HUES48 (cell line): ENCODE measurements at regions not wholly inside any gene's neighbourhood (a gene's known extent, or its start where the extent isn't known, plus 50 kb on each side); places are given as distances from the start of the nearest gene placed in this dataset.

Experiments
- H3K27ac ChIP-seq: one replicate; pipeline ENCODE4 v1.7.0; 2013; ENCODE audit warnings: low read depth, low read length, inconsistent platforms
- H3K27me3 ChIP-seq: 2 replicates; pipeline ENCODE4 v1.6.1; 2013; ENCODE audit warnings: mild to moderate bottlenecking, low read length; ENCODE audit not compliant: control insufficient read depth, insufficient read depth
- H3K36me3 ChIP-seq: 2 replicates; pipeline ENCODE4 v1.6.1; 2013; ENCODE audit warnings: low read length; ENCODE audit not compliant: control insufficient read depth, insufficient read depth
- H3K4me1 ChIP-seq: 2 replicates; pipeline ENCODE4 v1.6.1; 2013; ENCODE audit warnings: mild to moderate bottlenecking, low read length; ENCODE audit not compliant: control insufficient read depth, insufficient read depth
- H3K4me3 ChIP-seq: 2 replicates; pipeline ENCODE4 v1.5.1; 2013; ENCODE audit warnings: mild to moderate bottlenecking, low read depth, low read length
- H3K9ac ChIP-seq: 2 replicates; pipeline ENCODE4 v1.6.1; 2013; ENCODE audit warnings: mild to moderate bottlenecking, low read depth, low read length, moderate library complexity
- H3K9me3 ChIP-seq: 2 replicates; pipeline ENCODE4 v1.6.1; 2013; ENCODE audit warnings: low read length; ENCODE audit not compliant: control insufficient read depth, insufficient read depth

DNA sequence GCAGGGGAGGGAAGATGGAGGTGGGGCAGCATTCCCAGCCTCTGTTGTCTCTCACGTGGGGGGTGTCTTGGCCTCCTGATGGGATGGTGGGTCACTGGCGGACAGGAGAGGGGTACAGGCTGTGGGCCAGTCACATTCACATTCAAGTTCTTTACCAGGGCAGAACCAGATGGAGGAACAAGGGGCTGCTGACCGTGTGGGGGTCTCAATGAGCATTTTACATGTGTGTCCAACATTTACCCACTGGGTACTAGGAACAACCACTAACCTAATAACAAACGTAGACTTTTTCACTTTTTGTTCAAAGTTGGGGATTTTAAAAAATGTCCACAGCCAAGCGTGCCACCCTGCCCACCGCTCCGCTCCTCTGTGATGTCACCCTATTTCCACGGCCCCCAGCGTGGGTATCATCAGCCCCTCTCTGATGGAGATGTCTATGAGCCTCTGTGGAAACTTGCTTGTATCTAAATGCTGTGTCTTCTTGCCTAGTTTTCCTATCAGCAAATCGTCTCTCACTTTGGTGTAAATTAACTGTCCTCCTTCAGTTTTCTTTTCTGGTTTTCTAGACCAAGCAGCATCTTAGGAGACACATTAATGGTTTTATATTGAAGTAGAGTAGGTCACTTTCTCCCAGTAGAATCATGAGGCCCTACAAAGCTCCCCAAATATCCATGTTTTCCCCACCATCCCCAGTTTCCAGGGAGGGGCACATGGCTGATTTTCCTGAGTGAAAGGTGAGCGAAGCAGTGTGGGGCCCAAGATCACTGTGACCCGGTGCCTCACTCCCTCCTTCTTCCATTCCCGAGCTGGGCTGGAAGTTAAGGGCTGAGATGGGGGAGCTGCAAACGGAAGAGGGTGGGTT lies 936.7 kb downstream of the BRD1 start:
- Histone ChIP-seq H3K27ac (no peak overlapping the region), H3K4me3 (no peak overlapping the region), H3K9me3 (no peaks in the 10 kb centered on the region), H3K27me3 (no peaks in the 10 kb centered on the region), H3K36me3 (no peaks in the 10 kb centered on the region), H3K4me1 (no peaks in the 10 kb centered on the region), H3K9ac (no peak overlapping the region)

DNA sequence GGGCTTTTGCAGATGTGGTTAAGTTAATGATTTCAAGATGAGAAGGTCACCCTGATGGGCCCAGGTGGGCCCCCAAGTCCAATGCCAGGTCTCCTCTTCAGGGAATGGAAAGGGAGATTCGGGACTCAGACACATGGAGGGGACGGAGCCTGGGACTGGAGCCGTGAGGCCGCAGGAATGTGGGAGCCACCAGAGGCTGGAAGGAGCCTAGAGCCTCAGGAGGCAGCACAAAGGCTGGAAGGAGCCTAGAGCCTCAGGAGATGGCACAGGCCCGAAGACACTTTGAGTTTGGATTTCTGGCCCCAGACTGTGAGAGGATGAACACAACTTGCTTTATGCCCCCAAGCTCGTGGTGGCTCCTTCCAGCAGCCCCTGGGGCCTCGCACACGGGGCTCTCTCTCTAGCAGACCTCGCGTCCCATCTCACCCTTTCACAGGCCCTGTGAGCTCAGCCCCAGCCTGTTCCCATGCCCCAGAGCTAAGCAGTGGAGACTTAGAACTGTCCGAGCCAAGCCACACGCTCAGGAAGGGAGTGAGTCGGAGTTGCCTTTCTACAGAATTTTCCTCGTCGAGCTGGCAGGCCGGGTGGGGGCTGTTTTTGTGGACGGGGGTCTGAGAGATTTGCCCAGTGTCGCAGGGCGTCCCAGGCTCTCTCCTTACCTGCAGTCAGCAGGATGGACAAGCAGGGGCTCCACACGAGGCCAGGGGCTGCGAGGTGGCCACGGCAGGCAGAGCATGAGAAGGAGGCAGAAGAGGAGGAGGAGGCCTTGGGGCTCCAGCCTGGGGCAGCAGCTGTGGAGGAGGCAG lies 937.6 kb downstream of the BRD1 start:
- Histone ChIP-seq H3K27ac (no peak overlapping the region), H3K4me3 (no peak overlapping the region), H3K36me3 (no peaks in the 10 kb centered on the region), H3K9ac (no peak overlapping the region), H3K4me1 (no peaks in the 10 kb centered on the region), H3K9me3 (no peaks in the 10 kb centered on the region), H3K27me3 (no peaks in the 10 kb centered on the region)

DNA sequence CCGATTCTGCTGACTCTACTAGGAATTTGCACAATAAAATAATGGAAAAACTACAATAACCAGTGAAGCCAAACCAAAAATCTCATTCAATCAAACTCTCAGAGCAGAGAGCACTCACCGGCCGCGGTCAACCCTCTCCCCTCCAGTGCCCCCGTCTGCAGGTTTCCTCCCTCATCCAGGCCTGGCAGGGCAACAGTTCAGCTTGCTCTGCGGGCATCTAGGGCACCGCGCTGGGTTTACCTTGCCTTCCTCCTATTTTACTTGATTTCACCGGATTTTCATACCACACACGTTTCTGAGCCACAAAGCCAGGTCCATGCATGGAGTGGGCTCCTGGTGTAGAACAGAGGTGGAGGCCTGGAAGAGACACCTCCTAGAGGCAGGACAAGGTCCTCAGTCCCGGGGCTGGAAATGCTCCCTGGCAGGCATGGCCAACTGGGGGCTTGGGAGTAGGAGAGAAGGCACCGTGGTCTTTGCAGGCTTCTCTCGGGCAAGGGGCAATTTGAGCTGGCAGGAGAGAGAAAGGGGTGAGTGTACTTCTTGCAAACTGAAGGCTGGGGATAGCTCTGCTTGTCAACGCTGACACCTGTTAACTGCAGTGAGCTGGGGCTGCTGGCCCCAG lies 938.4 kb downstream of the BRD1 start:
- Histone ChIP-seq H3K36me3 (no peaks in the 10 kb centered on the region), H3K4me1 (no peaks in the 10 kb centered on the region), H3K9ac (no peak overlapping the region), H3K4me3 (no peak overlapping the region), H3K27me3 (no peaks in the 10 kb centered on the region), H3K9me3 (no peaks in the 10 kb centered on the region), H3K27ac (no peak overlapping the region)

DNA sequence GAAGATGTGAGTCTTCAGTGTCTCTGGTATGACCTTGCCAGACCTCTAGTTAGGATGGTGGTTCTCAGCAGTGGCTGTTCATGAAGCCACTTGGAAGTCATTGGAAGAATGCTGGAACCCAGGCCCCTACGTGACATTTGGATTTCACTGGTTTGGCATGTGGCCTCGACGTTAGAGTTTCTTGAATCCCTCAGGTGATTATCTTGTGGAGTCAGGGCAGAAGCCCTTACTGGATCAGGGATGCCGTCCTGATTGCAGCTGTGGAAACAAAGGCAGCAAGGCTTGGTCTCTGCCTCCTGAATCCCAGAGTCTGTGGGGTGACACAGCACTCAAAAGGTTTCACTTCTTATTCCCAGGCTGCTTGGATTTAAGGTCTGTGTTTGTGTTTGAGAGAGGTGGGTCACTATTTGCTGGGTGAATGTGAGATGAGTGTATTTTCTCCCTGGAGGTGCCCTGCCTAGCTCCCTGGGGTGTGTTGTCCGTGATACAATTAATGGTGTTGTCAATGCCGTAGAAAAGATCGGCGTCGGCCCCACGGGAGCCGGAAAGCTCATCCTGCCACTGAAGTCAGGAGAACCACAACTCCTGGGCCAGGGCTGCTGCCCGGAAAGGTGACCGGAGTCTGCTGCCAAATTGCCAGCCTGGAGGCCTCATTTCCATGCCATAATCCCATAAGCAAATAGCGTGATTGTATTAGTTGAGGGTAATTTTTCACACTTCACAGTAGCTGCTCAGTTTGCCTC lies 939.0 kb downstream of the BRD1 start:
- Histone ChIP-seq H3K4me1 (no peaks in the 10 kb centered on the region), H3K9ac (no peak overlapping the region), H3K4me3 (no peak overlapping the region), H3K27me3 (no peaks in the 10 kb centered on the region), H3K27ac (no peak overlapping the region), H3K9me3 (no peaks in the 10 kb centered on the region), H3K36me3 (no peaks in the 10 kb centered on the region)

DNA sequence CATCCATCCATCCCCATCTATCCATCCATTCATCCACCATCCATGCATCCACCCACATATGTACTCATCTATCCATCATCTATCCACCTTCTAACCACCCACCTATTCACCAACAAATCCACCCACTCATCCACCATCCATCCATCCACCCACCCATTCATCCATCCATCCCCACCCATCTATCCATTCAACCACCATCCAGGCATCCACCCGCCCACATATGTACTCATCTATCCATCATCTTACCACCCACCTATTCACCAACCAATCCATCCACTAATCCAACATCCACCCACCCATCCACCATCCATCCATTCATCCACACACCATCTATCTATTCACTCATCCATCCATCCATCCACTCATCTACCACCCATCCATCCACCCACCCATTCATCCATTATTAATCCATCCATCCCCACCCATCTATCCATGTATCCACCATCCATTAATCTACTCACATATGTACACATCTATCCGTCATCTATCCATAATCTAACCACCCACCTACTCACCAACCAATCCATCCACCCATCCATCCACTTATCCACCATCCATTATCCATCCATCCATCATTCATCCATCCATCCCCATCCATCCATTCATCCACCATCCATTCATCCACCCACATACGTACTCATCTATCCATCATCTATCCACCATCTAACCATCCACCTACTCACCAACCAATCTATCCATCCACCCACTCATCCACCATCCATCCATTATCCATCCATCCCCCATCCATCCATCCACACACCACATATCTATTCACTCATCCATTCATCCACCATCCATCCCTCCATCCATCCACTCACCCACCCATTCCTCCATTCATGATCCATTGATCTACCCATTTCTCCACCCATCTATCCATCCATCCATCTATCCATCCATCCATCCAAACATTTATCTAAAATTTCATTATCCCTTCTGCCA lies 940.0 kb downstream of the BRD1 start:
- no peak overlapping the region for H3K9ac ChIP-seq
- no peaks in the 10 kb centered on the region for H3K27me3 ChIP-seq
- no peak overlapping the region for H3K27ac ChIP-seq
- H3K4me1 ChIP-seq, result no peaks in the 10 kb centered on the region
- no peaks in the 10 kb centered on the region for H3K36me3 ChIP-seq
- H3K4me3 ChIP-seq, result no peak overlapping the region
- no peaks in the 10 kb centered on the region for H3K9me3 ChIP-seq

DNA sequence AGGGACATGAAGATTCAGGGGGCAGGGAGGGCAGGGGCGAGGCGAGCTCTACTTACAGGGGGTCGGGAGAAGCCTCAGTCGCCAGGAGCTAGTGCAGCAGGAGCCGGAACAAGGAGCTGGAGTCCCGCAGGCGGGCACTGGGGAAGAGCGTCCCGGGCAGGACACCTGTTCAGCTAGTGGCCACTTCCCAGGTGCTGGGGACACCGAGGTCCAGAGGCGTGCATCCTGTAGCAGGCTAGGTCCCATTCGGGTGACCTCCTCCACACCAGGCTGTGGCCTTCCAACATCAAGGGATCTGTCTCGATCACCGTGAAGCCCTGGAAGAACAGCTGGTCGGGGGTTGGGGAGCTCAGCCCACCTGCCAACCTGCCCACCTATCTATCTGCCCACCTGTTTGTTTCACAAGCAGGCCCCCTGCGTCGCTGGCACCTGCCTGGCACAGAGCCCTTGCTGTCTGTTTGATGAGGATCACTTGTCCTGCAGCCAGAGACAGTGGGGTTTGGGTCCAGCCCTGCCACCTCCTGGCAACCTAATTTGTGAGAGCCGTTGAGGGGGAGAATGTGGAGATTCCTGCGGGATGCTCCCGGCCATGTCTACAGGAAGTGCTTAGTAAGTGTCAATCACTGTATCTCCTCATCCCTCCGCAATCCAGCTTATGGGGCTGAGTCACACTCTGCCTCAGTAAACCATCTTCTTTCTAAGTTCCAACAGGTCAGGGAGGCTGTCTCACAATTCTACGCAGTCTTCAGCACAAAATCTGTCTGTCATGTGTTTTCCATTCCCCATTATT lies 940.9 kb downstream of the BRD1 start:
- Histone ChIP-seq H3K27me3 (no peaks in the 10 kb centered on the region), H3K9me3 (no peaks in the 10 kb centered on the region)

DNA sequence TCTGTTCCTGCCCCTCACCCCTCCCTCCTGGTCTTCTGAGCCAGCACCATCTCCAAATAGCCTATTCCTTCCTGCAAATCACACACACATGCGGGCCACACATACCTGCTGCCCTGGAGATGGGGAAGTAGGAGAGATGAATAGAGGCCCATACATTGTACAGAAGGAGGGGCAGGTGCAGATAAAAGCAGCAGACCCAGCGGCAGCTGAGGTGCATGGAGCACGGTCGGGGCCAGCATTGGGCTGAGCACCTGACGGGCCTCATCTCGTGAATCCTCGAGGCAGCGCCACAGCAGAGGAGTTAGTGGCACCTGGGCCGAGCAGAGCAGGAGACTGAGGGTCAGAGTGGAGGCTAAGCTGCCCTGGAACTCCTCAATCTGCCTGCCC lies 941.8 kb downstream of the BRD1 start:
- no peaks in the 10 kb centered on the region for H3K27me3 ChIP-seq
- H3K27ac ChIP-seq, result no peak overlapping the region
- H3K4me3 ChIP-seq, result no peak overlapping the region
- no peaks in the 10 kb centered on the region for H3K36me3 ChIP-seq
- no peaks in the 10 kb centered on the region for H3K4me1 ChIP-seq
- no peaks in the 10 kb centered on the region for H3K9me3 ChIP-seq
- no peak overlapping the region for H3K9ac ChIP-seq

More for the DNA sequence above, 940.9 kb downstream of the BRD1 start:
- H3K4me3 ChIP-seq, result no peak overlapping the region
- H3K36me3 ChIP-seq, result no peaks in the 10 kb centered on the region
- H3K27ac ChIP-seq, result no peak overlapping the region
- no peaks in the 10 kb centered on the region for H3K4me1 ChIP-seq
- H3K9ac ChIP-seq, result no peak overlapping the region

DNA sequence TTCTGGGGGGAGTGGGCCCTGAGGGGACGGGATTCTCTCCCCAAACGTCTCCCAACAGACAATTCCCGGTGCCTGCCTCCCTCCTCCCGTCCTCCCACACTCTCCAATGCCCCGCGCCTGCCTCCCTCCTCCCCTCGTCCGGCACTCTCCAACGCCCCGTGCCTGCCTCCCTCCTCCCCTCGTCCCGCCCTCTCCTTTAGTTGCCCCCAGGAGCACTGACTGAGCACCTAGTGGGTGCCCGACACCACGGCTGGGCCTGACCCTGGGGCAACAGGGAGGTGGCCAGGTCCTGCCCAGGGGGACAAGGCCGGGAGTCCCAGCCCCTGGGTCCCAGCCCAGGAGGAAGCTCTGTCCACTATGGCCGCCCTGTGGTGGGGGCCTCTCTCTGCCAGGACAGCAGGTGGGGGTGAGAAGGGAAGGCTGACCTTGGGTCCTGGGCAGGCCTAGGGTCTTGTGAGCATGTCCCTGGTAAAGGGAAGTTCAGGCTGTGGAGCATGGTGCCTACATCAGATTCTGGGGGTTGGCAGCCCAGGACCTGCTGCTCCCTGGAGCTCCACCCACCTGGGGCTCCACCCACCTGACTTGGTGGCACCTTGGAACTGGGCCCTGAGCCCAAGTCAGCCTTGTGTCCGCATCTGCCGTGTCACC lies 942.3 kb downstream of the BRD1 start:
- Histone ChIP-seq H3K4me1 (no peaks in the 10 kb centered on the region), H3K27ac (no peak overlapping the region), H3K9me3 (no peaks in the 10 kb centered on the region), H3K27me3 (no peaks in the 10 kb centered on the region), H3K4me3 (no peak overlapping the region), H3K36me3 (no peaks in the 10 kb centered on the region), H3K9ac (no peak overlapping the region)

DNA sequence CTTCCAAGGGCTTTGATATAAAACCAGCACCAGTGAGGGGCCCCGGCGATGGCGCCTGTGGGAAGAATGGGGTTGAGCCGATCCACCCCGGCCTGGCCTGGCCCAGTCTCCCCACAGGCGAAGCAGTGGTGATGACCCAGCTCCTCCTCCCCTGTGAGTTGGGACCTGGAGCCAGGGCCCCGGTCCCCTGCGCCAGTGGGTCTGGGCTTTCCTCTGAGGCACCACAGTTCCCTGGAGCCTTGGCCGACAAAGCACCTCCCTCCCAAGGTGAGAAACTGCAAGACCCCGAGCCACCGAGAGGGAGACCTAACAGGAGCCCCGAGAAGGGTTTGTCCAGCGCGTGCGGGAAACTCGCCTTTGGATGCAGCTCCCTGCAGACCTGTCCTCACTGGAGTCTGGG lies 942.9 kb downstream of the BRD1 start:
- Histone ChIP-seq H3K9ac (no peak overlapping the region), H3K27me3 (no peaks in the 10 kb centered on the region), H3K27ac (no peak overlapping the region), H3K4me3 (no peak overlapping the region), H3K36me3 (no peaks in the 10 kb centered on the region), H3K9me3 (no peaks in the 10 kb centered on the region), H3K4me1 (no peaks in the 10 kb centered on the region)
